GM19468 (cell line): ENCODE measurements at regions not wholly inside any gene's neighbourhood (a gene's known extent, or its start where the extent isn't known, plus 50 kb on each side); places are given as distances from the start of the nearest gene placed in this dataset.

Experiments
- ATAC-seq: cut with Tn5 transposase; IDR thresholded peaks from one replicate; pipeline ENCODE4 v1.9.1; 2021; ENCODE audit warnings: mild to moderate bottlenecking, moderate library complexity, moderate number of reproducible peaks; ENCODE audit not compliant: unreplicated experiment; ENCODE audit errors: extremely low read depth

- ATAC-seq: no peak
Measured at GRCh38 chr3:99504258-99504657, 134.1 kb upstream of the COL8A1 start.

GRCh38 chr3:99503350-99503749 is 135.0 kb upstream of the COL8A1 start:
- no peak for ATAC-seq

DNA sequence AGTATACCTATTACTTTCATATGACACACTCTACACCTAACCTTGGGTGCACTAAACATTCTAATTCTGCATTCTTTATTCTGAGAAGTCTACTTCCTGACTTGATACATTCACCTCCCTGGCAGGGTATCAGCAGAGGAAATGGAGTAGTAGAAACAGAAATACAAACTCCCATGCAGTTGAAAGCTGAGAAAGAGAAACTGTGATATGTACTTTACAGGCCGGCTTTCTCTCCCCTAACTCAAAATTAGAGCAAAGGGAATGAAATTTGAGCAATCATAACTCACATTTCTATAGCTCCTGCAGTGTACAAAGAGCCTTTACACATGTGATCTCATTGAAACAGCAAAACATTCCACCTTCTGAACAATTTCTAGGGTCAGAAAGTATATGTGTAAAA is 135.5 kb upstream of the COL8A1 start:
- no peak for ATAC-seq

DNA sequence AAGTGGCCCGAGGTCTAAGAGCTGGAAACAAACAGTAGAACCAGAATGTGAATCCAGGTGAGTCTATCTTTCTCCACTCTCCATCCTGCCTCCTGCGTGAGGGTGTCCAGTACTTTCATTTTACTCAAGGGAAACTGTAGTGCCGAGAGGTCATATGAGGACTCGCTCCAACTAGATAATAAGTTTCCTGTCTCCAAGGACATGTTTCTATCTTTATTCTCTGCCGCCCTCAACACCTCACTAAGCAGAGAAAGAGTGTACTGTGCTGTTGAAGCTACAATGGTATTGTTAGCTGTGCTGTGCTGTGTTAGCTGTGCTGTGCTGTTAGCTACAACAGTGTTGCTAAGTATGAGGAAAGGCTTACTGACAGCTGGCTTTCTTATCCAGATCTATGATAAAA is 137.9 kb upstream of the COL8A1 start:
- no peak for ATAC-seq

DNA sequence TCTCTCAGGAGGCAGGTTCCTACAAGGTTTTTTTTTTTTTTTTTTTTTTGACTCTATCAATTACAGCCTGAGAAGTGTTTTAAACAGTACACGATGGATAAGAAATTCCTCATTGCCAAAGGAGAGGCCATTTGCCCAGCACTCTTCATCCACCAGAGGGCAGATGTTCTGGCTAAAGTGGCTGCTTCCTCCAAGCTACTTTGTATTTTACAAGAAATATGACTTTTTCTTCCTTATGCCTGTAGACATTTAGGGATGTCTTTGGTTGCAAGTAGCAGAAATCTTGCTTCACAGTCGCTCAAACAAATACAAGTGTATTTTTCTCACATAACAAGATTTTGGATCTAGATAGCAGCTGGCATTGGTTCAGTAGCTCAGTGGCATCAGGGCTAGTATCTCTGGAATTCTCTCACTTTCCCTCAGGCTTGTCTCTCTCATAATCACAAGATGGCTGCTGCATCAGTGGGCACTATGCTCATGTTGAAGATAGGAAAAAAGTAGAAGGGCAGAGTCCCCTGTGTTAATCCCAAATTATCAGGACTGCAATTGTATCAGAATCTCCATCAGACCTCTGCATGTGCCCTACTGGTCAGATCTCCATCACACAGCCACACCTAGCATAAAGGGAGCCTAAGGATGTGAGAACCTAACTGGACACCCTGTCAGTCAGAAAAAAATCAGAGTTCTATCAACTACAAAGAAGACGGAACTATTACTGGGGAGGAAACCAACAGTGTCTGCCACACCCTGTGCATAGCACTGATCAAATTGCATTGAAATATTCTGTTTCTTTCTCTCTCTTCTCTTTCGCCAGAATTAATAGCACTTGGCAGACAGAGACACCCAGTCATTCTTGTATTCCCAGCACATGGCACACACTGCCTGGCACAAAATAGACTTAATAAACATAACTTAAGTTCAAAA is 138.9 kb upstream of the COL8A1 start:
- no peak for ATAC-seq

GRCh38 chr3:99498550-99499234 is 139.7 kb upstream of the COL8A1 start:
- no peak for ATAC-seq

GRCh38 chr3:99487894-99488293 is 150.5 kb upstream of the COL8A1 start:
- ATAC-seq: no peak

DNA sequence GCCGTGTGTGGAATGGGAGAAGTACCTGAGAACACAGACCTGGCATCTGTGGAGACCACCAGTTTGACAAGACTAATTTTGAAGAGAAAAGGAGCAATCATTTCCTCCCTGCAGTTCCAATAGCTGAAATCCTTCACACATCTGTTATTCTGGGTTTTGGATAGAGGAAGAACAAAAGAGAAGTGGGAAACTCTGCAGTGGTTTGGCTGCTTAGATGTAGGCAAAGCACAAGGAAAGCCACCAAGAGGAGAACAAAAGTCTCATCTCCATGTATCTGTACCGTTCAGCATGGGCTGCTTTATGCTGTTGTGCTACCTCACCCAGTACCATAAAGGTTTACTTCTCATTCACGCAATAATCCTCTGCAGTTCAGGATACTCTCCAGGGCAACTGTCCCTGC is 153.1 kb upstream of the COL8A1 start:
- no peak for ATAC-seq

DNA sequence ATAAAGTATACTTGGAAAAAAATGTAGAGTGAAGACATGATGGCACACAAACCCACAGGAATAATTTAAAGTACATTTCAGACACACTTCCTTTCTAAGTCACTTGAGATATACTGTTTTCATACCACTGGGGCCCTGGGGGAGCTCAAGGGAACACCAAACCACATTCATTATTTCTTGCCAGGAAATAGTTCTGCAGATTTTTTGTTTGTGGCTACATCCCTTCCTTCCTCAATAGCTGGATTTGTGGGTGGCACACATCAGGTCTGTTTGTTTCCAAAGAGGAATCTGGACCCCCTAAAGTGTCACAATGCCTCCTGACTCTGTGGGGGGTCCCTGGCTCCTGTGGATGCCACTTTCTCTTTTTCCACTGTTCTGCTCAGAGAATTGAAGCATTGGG is 153.5 kb upstream of the COL8A1 start:
- ATAC-seq: no peak

DNA sequence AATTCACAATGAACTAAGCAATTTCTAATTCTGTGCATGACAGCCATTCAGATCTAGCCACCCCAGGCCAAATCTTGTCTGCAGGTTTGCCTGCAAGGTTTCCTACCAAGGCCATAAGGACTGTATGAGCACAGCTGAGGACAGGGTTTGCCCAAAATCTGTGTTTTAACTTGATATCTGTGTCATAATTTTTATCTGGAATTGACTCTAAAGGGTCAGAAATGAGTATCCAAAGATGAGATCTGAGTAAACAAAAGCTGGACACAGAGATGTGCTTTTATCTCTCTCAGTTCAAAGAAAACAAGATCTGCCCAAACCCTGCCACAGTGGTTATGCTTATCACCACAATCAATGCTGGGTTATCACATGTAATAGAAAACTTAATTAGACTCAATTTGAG is 154.6 kb upstream of the COL8A1 start:
- ATAC-seq: no peak

DNA sequence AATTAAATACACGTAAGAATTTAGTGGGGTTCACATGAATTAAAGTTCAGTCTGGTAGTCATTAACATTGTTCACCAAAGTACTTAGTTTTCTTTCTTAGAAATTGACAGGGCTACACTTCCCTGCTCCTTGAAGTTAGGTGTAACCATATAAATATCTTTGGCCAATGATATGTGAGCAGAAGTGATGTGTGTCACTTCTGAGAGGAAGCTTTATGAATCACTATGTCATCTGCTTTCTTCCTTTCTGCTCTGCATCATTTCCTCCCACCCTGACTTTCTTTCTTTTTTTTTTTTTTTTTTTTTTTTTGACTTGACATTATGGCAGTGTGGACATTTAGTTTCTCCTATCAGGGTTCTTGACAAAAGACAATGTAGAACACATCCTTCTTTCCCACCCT is 156.2 kb upstream of the COL8A1 start:
- ATAC-seq: no peak

GRCh38 chr3:99481561-99481960 is 156.8 kb upstream of the COL8A1 start:
- no peak for ATAC-seq

- no peak for ATAC-seq
Measured at GRCh38 chr3:99479768-99480167, 158.6 kb upstream of the COL8A1 start.

DNA sequence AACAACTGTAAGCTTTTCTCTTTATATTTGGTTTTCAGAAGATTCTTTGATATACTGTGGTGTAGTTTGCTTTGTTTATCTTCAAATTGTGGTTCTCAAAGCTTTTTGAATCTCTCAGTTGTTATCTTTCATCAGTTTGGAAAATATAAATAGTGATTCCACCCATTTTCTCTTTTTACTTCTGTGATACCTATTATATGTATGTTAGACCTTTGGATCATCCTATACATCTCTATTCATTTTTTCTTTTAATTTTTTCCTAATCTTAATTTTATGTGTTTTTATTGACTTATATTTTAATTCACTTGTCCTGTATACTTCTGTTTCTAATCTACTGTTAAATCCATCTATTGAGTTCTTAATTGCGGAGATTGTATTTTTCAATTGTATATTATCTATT is 160.7 kb upstream of the COL8A1 start:
- no peak for ATAC-seq

- no peak for ATAC-seq
Measured at GRCh38 chr3:99475229-99475628, 163.2 kb upstream of the COL8A1 start.

GRCh38 chr3:99474776-99475175 is 163.6 kb upstream of the COL8A1 start:
- no peak for ATAC-seq

- no peak for ATAC-seq
Measured at GRCh38 chr3:99473321-99473751, 165.1 kb upstream of the COL8A1 start.

DNA sequence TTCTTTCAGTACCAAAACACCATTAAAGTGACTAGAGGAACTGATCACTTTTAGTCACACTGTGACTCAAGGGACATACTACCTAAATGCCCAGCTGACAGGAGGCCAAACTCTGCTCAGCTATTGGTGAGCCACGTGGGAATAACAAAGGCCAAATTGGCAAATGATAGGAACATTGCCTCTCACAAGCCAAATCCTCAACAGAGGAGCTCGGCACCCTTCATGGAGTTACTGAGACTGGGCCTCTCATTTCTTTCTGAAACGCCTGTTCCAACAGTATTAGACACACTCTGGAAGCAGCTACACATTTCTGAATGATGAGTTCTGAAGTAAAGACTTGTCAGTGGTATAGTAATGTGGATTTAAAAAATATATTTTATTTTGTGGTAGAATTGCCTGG is 166.0 kb upstream of the COL8A1 start:
- ATAC-seq: no peak

DNA sequence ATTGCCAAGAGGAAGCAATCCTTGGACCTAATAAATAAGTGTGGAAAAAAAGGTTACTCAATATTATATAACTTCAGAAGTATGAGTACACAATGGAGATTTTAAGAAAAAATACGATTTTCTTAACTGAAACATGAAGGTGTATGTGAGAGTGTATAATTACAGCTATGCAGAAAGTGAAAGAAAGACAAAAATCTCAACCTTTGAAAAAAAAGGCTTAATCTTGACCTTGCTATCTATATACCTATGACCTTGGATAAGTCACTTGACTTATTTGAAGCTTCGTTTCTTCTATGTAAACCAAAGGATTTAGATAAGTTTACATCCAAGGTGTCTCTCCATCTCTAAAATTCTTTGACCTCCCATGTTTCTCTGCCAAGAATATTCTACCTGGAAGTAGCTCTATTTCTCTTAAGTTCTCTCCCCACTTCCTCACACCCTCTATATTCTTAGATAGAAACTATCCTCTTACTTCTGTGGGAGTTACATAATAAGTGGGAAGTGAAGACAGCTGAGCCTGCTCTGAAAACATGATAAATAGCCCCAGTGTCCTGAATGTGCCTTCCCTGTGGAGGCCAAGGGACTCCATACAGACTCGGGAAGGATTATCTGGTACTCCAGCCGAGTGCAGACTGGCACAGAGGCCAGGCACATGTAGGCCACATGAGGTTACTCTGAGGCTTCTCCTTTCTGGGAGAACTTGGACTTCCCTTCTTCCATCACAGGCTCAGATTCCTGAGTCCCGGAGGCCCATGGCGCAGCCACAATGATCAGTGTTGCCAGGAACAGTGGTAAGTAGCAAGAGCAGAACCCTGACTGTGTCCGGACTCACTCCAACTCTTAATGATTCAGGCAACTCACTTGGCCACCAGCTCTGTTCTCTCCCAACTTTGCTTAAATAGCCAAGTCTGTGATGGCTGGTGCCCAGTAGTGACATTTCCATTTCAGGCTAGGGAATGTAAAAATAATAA is 166.8 kb upstream of the COL8A1 start:
- no peak for ATAC-seq

DNA sequence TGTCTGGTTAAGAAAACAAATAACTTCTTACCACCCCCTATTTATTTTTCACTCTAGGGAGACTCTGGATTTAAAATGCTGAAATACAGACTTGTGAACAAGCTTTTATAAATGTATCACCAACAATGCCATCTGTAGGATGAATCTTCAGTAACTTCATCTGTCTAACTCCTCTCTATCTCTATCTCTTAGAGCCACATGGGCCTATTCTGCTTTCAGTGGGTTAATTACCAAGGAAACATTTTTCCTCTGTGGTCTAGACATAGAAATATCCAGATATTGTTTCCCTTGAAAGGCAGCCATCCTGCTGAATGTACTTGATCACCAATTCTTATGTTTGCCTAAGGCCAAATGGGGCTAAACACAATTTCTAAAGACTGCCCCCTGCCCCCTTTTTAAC is 167.6 kb upstream of the COL8A1 start:
- ATAC-seq: no peak
